ENCODE measurements at regions not wholly inside any gene's neighbourhood (a gene's known extent, or its start where the extent isn't known, plus 50 kb on each side); places are given as distances from the start of the nearest gene placed in this dataset.

- H3K4me3 ChIP-seq = no peak overlapping the region
- no peaks in the 10 kb centered on the region for H3K79me2 ChIP-seq (ENCODE audit: low read depth)
- no peaks in the 10 kb centered on the region for H3K27me3 ChIP-seq
- no peak for DNase-seq (ENCODE audit: low spot score)
- H2AFZ ChIP-seq (replicated peaks) = no peak overlapping the region
- peaks cover 5% of the 10 kb centered on the region for H3K4me1 Mint-ChIP-seq
- no peaks in the 10 kb centered on the region for H3F3A ChIP-seq (ENCODE audit: low read depth)
- H3K27me3 Mint-ChIP-seq (ENCODE audit: insufficient read depth, low read depth) = no peaks in the 10 kb centered on the region
- H3K9me3 Mint-ChIP-seq = no peaks in the 10 kb centered on the region
- no peak overlapping the region for H3K27ac ChIP-seq
- H4K20me1 ChIP-seq (ENCODE audit: low read depth) = no peaks in the 10 kb centered on the region
- H3K4me2 ChIP-seq = no peak overlapping the region
- no peaks in the 10 kb centered on the region for H3K36me3 Mint-ChIP-seq
- no peaks in the 10 kb centered on the region for H3K36me3 ChIP-seq
- no peak overlapping the region for H3K4me3 Mint-ChIP-seq
- no peak for TF ChIP-seq EZH2 (IDR thresholded peaks at IDR 0.05)
- TF ChIP-seq EZH2phosphoT487 (IDR thresholded peaks at IDR 0.05) = no peak
- no peak for TF ChIP-seq CTCF (IDR thresholded peaks at IDR 0.05)
- no peak overlapping the region for H3K27ac Mint-ChIP-seq
- H3K9me3 ChIP-seq (ENCODE audit: low read depth) = no peaks in the 10 kb centered on the region
- H3K9ac ChIP-seq = no peak overlapping the region
- H3K4me1 ChIP-seq = no peaks in the 10 kb centered on the region
These were observed 194.7 kb upstream of the RSPO3 start for GRCh38 chr6:126923807-126924206.

- H3K79me2 ChIP-seq (ENCODE audit: low read depth) = no peaks in the 10 kb centered on the region
- H3K27me3 Mint-ChIP-seq (ENCODE audit: insufficient read depth, low read depth) = no peaks in the 10 kb centered on the region
- DNase-seq (ENCODE audit: low spot score) = no peak
- H3K4me2 ChIP-seq = no peak overlapping the region
- TF ChIP-seq CTCF (IDR thresholded peaks at IDR 0.05) = no peak
- TF ChIP-seq EZH2phosphoT487 (IDR thresholded peaks at IDR 0.05) = no peak
- no peaks in the 10 kb centered on the region for H4K20me1 ChIP-seq (ENCODE audit: low read depth)
- H3K4me1 Mint-ChIP-seq = peaks cover 5% of the 10 kb centered on the region
- H3K4me1 ChIP-seq = no peaks in the 10 kb centered on the region
- no peak overlapping the region for H3K4me3 Mint-ChIP-seq
- H3F3A ChIP-seq (ENCODE audit: low read depth) = no peaks in the 10 kb centered on the region
- H2AFZ ChIP-seq (replicated peaks) = peak overlapping the region; percentile 66
- no peaks in the 10 kb centered on the region for H3K36me3 Mint-ChIP-seq
- H3K9ac ChIP-seq = no peak overlapping the region
- H3K36me3 ChIP-seq = no peaks in the 10 kb centered on the region
- H3K9me3 ChIP-seq (ENCODE audit: low read depth) = no peaks in the 10 kb centered on the region
- no peaks in the 10 kb centered on the region for H3K9me3 Mint-ChIP-seq
- H3K4me3 ChIP-seq = no peak overlapping the region
- no peaks in the 10 kb centered on the region for H3K27me3 ChIP-seq
- H3K27ac ChIP-seq = no peak overlapping the region
- no peak overlapping the region for H3K27ac Mint-ChIP-seq
These were observed 191.5 kb upstream of the RSPO3 start for GRCh38 chr6:126926926-126927325.

GRCh38 chr6:126927841-126928240 lies 190.6 kb upstream of the RSPO3 start:
- H3K36me3 ChIP-seq = no peaks in the 10 kb centered on the region
- Mint-ChIP-seq H3K36me3 (no peaks in the 10 kb centered on the region), H3K9me3 (no peaks in the 10 kb centered on the region), H3K4me3 (no peak overlapping the region), H3K27ac (no peak overlapping the region), H3K27me3 (ENCODE audit: insufficient read depth, low read depth) (no peaks in the 10 kb centered on the region), H3K4me1 (peaks cover under 1% of the 10 kb centered on the region)
- no peak for DNase-seq (ENCODE audit: low spot score)
- H3K4me3 ChIP-seq = no peak overlapping the region
- H3K4me1 ChIP-seq = no peaks in the 10 kb centered on the region
- no peaks in the 10 kb centered on the region for H3F3A ChIP-seq (ENCODE audit: low read depth)
- TF ChIP-seq CTCF (IDR thresholded peaks at IDR 0.05) = no peak
- no peak for TF ChIP-seq EZH2 (IDR thresholded peaks at IDR 0.05)
- no peak for TF ChIP-seq EZH2phosphoT487 (IDR thresholded peaks at IDR 0.05)
- H3K27me3 ChIP-seq = no peaks in the 10 kb centered on the region
- no peaks in the 10 kb centered on the region for H3K79me2 ChIP-seq (ENCODE audit: low read depth)
- no peak overlapping the region for H3K9ac ChIP-seq
- no peak overlapping the region for H3K4me2 ChIP-seq
- no peaks in the 10 kb centered on the region for H4K20me1 ChIP-seq (ENCODE audit: low read depth)
- H3K9me3 ChIP-seq (ENCODE audit: low read depth) = no peaks in the 10 kb centered on the region
- H2AFZ ChIP-seq (replicated peaks) = no peak overlapping the region
- no peak overlapping the region for H3K27ac ChIP-seq

GRCh38 chr6:126937426-126937825 lies 181.0 kb upstream of the RSPO3 start:
- peaks cover 5% of the 10 kb centered on the region for H3K4me1 ChIP-seq
- Mint-ChIP-seq H3K27ac (no peak overlapping the region), H3K27me3 (ENCODE audit: insufficient read depth, low read depth) (no peaks in the 10 kb centered on the region), H3K36me3 (no peaks in the 10 kb centered on the region), H3K4me1 (no peaks in the 10 kb centered on the region), H3K9me3 (no peaks in the 10 kb centered on the region), H3K4me3 (no peak overlapping the region)
- H3K36me3 ChIP-seq = no peaks in the 10 kb centered on the region
- H3K9me3 ChIP-seq (ENCODE audit: low read depth) = no peaks in the 10 kb centered on the region
- H3K4me2 ChIP-seq = no peak overlapping the region
- no peak overlapping the region for H3K27ac ChIP-seq
- peak overlapping the region; percentile 37 for H2AFZ ChIP-seq (replicated peaks)
- TF ChIP-seq EZH2phosphoT487 (IDR thresholded peaks at IDR 0.05) (no peak), EZH2 (IDR thresholded peaks at IDR 0.05) (no peak), CTCF (IDR thresholded peaks at IDR 0.05) (no peak)
- H3K79me2 ChIP-seq (ENCODE audit: low read depth) = no peaks in the 10 kb centered on the region
- no peaks in the 10 kb centered on the region for H3K27me3 ChIP-seq
- H3K9ac ChIP-seq = no peak overlapping the region
- no peaks in the 10 kb centered on the region for H4K20me1 ChIP-seq (ENCODE audit: low read depth)
- no peak for DNase-seq (ENCODE audit: low spot score)
- no peak overlapping the region for H3K4me3 ChIP-seq
- no peaks in the 10 kb centered on the region for H3F3A ChIP-seq (ENCODE audit: low read depth)

Measured in neural progenitor cell (in vitro differentiated cells).